Subcutaneous abdominal adipose tissue (tissue), 5 donors: ENCODE measurements at regions not wholly inside any gene's neighbourhood (a gene's known extent, or its start where the extent isn't known, plus 50 kb on each side); places are given as distances from the start of the nearest gene placed in this dataset.

Experiments used
- H3K27ac ChIP-seq: one replicate; pipeline ENCODE4 v1.7.0; 2013; ENCODE audit warnings: low read depth, mild to moderate bottlenecking, inconsistent platforms, low read length, moderate library complexity
- H3K27me3 ChIP-seq, 5 donors: one replicate each; pipeline ENCODE4 v1.7.0; 2013; ENCODE audit warnings: low read length in 5 of 5, inconsistent platforms in 1 of 5; ENCODE audit not compliant: control insufficient read depth in 5 of 5, insufficient read depth in 4 of 5
- H3K36me3 ChIP-seq, 5 donors: one replicate each; pipeline ENCODE4 v1.7.0; 2013; ENCODE audit warnings: low read length in 5 of 5; ENCODE audit not compliant: control insufficient read depth in 5 of 5, insufficient read depth in 5 of 5
- H3K4me1 ChIP-seq, 5 donors: one replicate each; pipeline ENCODE4 v1.7.0; 2013; ENCODE audit warnings: low read length in 5 of 5, mild to moderate bottlenecking in 3 of 5, moderate library complexity in 1 of 5; ENCODE audit not compliant: control insufficient read depth in 5 of 5, insufficient read depth in 5 of 5
- H3K4me3 ChIP-seq, 5 donors: one replicate each; pipeline ENCODE4 v1.7.0; 2013; ENCODE audit warnings: low read length in 5 of 5, low read depth in 1 of 5
- H3K9ac ChIP-seq, 5 donors: one replicate each; pipeline ENCODE4 v1.7.0; 2013; ENCODE audit warnings: low read length in 5 of 5, mild to moderate bottlenecking in 4 of 5, moderate library complexity in 3 of 5
- H3K9me3 ChIP-seq, 5 donors: one replicate each; pipeline ENCODE4 v1.7.0; 2013; ENCODE audit warnings: low read length in 5 of 5; ENCODE audit not compliant: control insufficient read depth in 5 of 5
- donor health status: healthy.
- donor health status: healthy.
- donor health status: healthy.
- donor health status: healthy.
- donor health status: healthy.

GRCh38 chr10:78688230-78688900, 380.4 kb upstream of the ZMIZ1 start:
- Histone ChIP-seq H3K9ac (no peak overlapping the region), H3K36me3 (no peaks in the 10 kb centered on the region), H3K4me3 (no peak overlapping the region), H3K9me3 (no peaks in the 10 kb centered on the region), H3K4me1 (peaks cover 0 to 29% (median 27%) of the 10 kb centered on the region in 5 donors), H3K27ac (no peak overlapping the region), H3K27me3 (peaks cover 0 to 3% (median 0%) of the 10 kb centered on the region in 5 donors)

GRCh38 chr10:78688901-78689583, 379.7 kb upstream of the ZMIZ1 start:
- Histone ChIP-seq H3K27ac (no peak overlapping the region), H3K27me3 (peaks cover 0 to 3% (median 0%) of the 10 kb centered on the region in 5 donors), H3K4me1 (peaks cover 0 to 29% (median 27%) of the 10 kb centered on the region in 5 donors), H3K9me3 (no peaks in the 10 kb centered on the region), H3K4me3 (no peak overlapping the region), H3K36me3 (no peaks in the 10 kb centered on the region), H3K9ac (no peak overlapping the region)

- Histone ChIP-seq H3K27me3 (no peaks in the 10 kb centered on the region), H3K9ac (no peak overlapping the region), H3K36me3 (no peaks in the 10 kb centered on the region), H3K9me3 (no peaks in the 10 kb centered on the region), H3K27ac (no peak overlapping the region), H3K4me3 (no peak overlapping the region), H3K4me1 (peaks cover 0 to 29% (median 27%) of the 10 kb centered on the region in 5 donors)
These were observed 379.2 kb upstream of the ZMIZ1 start for GRCh38 chr10:78689584-78689935.

- peaks cover 0 to 29% (median 27%) of the 10 kb centered on the region in 5 donors for H3K4me1 ChIP-seq
- no peaks in the 10 kb centered on the region for H3K36me3 ChIP-seq
- H3K9ac ChIP-seq = no peak overlapping the region
- H3K27me3 ChIP-seq = no peaks in the 10 kb centered on the region
- no peak overlapping the region for H3K4me3 ChIP-seq
- H3K9me3 ChIP-seq = no peaks in the 10 kb centered on the region
- H3K27ac ChIP-seq = no peak overlapping the region
These were observed 378.2 kb upstream of the ZMIZ1 start for GRCh38 chr10:78690354-78691111.

GRCh38 chr10:78691301-78692030, 377.3 kb upstream of the ZMIZ1 start:
- Histone ChIP-seq H3K4me1 (peaks cover 0 to 29% (median 27%) of the 10 kb centered on the region in 5 donors), H3K9me3 (no peaks in the 10 kb centered on the region), H3K36me3 (no peaks in the 10 kb centered on the region), H3K27me3 (no peaks in the 10 kb centered on the region), H3K9ac (no peak overlapping the region), H3K4me3 (no peak overlapping the region), H3K27ac (no peak overlapping the region)

GRCh38 chr10:78692071-78692470, 376.7 kb upstream of the ZMIZ1 start:
- Histone ChIP-seq H3K4me3 (no peak overlapping the region), H3K4me1 (peaks cover 0 to 29% (median 27%) of the 10 kb centered on the region in 5 donors), H3K9ac (no peak overlapping the region), H3K27ac (no peak overlapping the region), H3K36me3 (no peaks in the 10 kb centered on the region), H3K27me3 (no peaks in the 10 kb centered on the region), H3K9me3 (no peaks in the 10 kb centered on the region)

GRCh38 chr10:78695846-78696245, 372.9 kb upstream of the ZMIZ1 start:
- H3K4me3 ChIP-seq = no peak overlapping the region
- no peaks in the 10 kb centered on the region for H3K27me3 ChIP-seq
- no peaks in the 10 kb centered on the region for H3K9me3 ChIP-seq
- H3K36me3 ChIP-seq = no peaks in the 10 kb centered on the region
- H3K4me1 ChIP-seq = peaks cover 0 to 15% (median 13%) of the 10 kb centered on the region in 5 donors
- H3K27ac ChIP-seq = no peak overlapping the region
- H3K9ac ChIP-seq = no peak overlapping the region

- Histone ChIP-seq H3K27ac (no peak overlapping the region), H3K36me3 (no peaks in the 10 kb centered on the region), H3K9me3 (no peaks in the 10 kb centered on the region), H3K9ac (no peak overlapping the region), H3K27me3 (no peaks in the 10 kb centered on the region), H3K4me3 (no peak overlapping the region), H3K4me1 (peaks cover under 1 to 14% (median 5%) of the 10 kb centered on the region in 5 donors)
These were observed 371.9 kb upstream of the ZMIZ1 start for GRCh38 chr10:78696791-78697395.

- Histone ChIP-seq H3K4me3 (no peak overlapping the region), H3K27me3 (no peaks in the 10 kb centered on the region), H3K27ac (no peak overlapping the region), H3K9me3 (no peaks in the 10 kb centered on the region), H3K9ac (no peak overlapping the region), H3K36me3 (no peaks in the 10 kb centered on the region), H3K4me1 (peaks cover 0 to 24% (median 3%) of the 10 kb centered on the region in 5 donors)
These were observed 368.8 kb upstream of the ZMIZ1 start for GRCh38 chr10:78699971-78700370.
